A549 (cell line): ENCODE measurements at regions not wholly inside any gene's neighbourhood (a gene's known extent, or its start where the extent isn't known, plus 50 kb on each side); places are given as distances from the start of the nearest gene placed in this dataset.

ENCODE experiments used
- ATAC-seq, 2 experiments: fragments of 200-7000 bp in 1 of 2; fragments of >200 bp in 1 of 2; cut with Nextera tagmentation in 1 of 2; cut with Tn5 transposase in 1 of 2; 3 replicates each; pipeline versions ENCODE4 v1.8.0 to v1.9.1; 2018 to 2020; ENCODE audit warnings: mild to moderate bottlenecking in 1 of 2, moderate library complexity in 1 of 2
- CTCF ChIA-PET: fragments of 300-600 bp; sonication (Branson Sonifier 250); formaldehyde crosslinking; extraction: SDS; loops from one replicate; lab custom pipeline; 2021; ENCODE audit warnings: antibody characterized with exemption, inconsistent platforms; lab: Yijun Ruan, JAX
- POLR2A ChIA-PET: fragments of 350-600 bp; formaldehyde crosslinking; extraction: SDS; loops from one replicate; lab custom pipeline; 2021; ENCODE audit warnings: antibody characterized with exemption, inconsistent platforms; lab: Yijun Ruan, JAX
- DNase-seq, 2 experiments: peaks; one replicate each; pipeline versions ENCODE4 v3.0.0 to v3.0.0-alpha.2; 2011 to 2016; ENCODE audit warnings: low read depth in 1 of 2, low spot score in 1 of 2
- FAIRE-seq: peaks from 2 replicates; lab custom pipeline; 2011; peaks lifted over from hg19 to GRCh38; lab: Jason Lieb, UNC
- H3K27ac ChIP-seq, 2 experiments: fragments of >200 bp; sonication (Bioruptor Twin); formaldehyde crosslinking; 3 replicates each; pipeline ENCODE4 v1.5.1; 2016 to 2017
- H3K4me1 ChIP-seq: fragments of >200 bp; sonication (Bioruptor Twin); formaldehyde crosslinking; 3 replicates; pipeline ENCODE4 v1.6.1; 2016
- H3K4me2 ChIP-seq: fragments of >200 bp; sonication (Bioruptor Twin); formaldehyde crosslinking; 3 replicates; pipeline ENCODE4 v1.6.1; 2016
- H3K4me3 ChIP-seq: fragments of >200 bp; sonication (Bioruptor Twin); formaldehyde crosslinking; 3 replicates; pipeline ENCODE4 v1.5.1; 2016
- H3K9me3 ChIP-seq: fragments of >200 bp; sonication (Bioruptor Twin); formaldehyde crosslinking; 3 replicates; pipeline ENCODE4 v1.6.1; 2016
- BCL3 ChIP-seq: fragments of >200 bp; sonication (Bioruptor Twin); formaldehyde crosslinking; IDR thresholded peaks from 3 replicates; pipeline ENCODE4 v1.6.1; 2016
- CBX8 ChIP-seq: fragments of 200-600 bp; sonication (generic); IDR thresholded peaks from 2 replicates; pipeline ENCODE4 v1.6.1; 2016
- CHD2 ChIP-seq: fragments of 150-350 bp; IDR thresholded peaks from 2 replicates; pipeline ENCODE4 v1.6.1; 2014; ENCODE audit warnings: low read length; ENCODE audit not compliant: partially characterized antibody
- CTCF ChIP-seq: fragments of >200 bp; sonication (Bioruptor Twin); formaldehyde crosslinking; IDR thresholded peaks from 3 replicates; pipeline ENCODE4 v1.5.1; 2016
- EHF ChIP-seq: fragments of 250-450 bp; sonication (Bioruptor Pico); IDR thresholded peaks from 2 replicates; pipeline ENCODE4 v1.5.0; 2020; ENCODE audit warnings: mild to moderate bottlenecking
- FOSB ChIP-seq: fragments of 250-450 bp; sonication (Bioruptor Pico); IDR thresholded peaks from 2 replicates; pipeline ENCODE4 v1.5.0; 2020; ENCODE audit warnings: mild to moderate bottlenecking, moderate library complexity
- FOXS1 ChIP-seq: fragments of 250-450 bp; sonication (Bioruptor Pico); IDR thresholded peaks from 2 replicates; pipeline ENCODE4 v1.5.0; 2020; ENCODE audit warnings: mild to moderate bottlenecking, moderate library complexity
- GATA3 ChIP-seq: IDR thresholded peaks from 2 replicates; pipeline ENCODE4 v1.6.1; 2012; ENCODE audit warnings: borderline replicate concordance
- HEYL ChIP-seq: fragments of 250-450 bp; sonication (Bioruptor Pico); IDR thresholded peaks from 2 replicates; pipeline ENCODE4 v1.8.0; 2021; ENCODE audit warnings: mild to moderate bottlenecking, moderate library complexity
- HMGXB4 ChIP-seq: fragments of 250-450 bp; sonication (Bioruptor Pico); IDR thresholded peaks from 2 replicates; pipeline ENCODE4 v1.5.0; 2021; ENCODE audit warnings: mild to moderate bottlenecking, moderate library complexity, borderline replicate concordance
- HOXA7 ChIP-seq: fragments of 250-450 bp; sonication (Bioruptor Pico); IDR thresholded peaks from 2 replicates; pipeline ENCODE4 v1.5.0; 2020; ENCODE audit warnings: mild to moderate bottlenecking, moderate library complexity
- HOXB5 ChIP-seq: fragments of 250-450 bp; sonication (Bioruptor Pico); IDR thresholded peaks from 2 replicates; pipeline ENCODE4 v1.5.0; 2020; ENCODE audit warnings: mild to moderate bottlenecking, moderate library complexity
- JUN ChIP-seq, 2 experiments: fragments of >200 bp; sonication (Bioruptor Twin); formaldehyde crosslinking; IDR thresholded peaks; 2 replicates in 1 of 2; 3 replicates in 1 of 2; pipeline ENCODE4 v1.6.1; 2016 to 2017
- JUNB ChIP-seq: fragments of >200 bp; sonication (Bioruptor Twin); formaldehyde crosslinking; IDR thresholded peaks from 2 replicates; pipeline ENCODE4 v1.6.1; 2016
- MAZ ChIP-seq: fragments of 150-350 bp; IDR thresholded peaks from 2 replicates; pipeline ENCODE4 v1.6.1; 2014; ENCODE audit warnings: antibody characterized with exemption, low read depth, low read length, borderline replicate concordance
- MYC ChIP-seq: IDR thresholded peaks from 2 replicates; pipeline ENCODE4 v1.6.1; 2012; ENCODE audit warnings: mild to moderate bottlenecking, inconsistent platforms, low read length, improper control_type of control experiment, borderline replicate concordance
- NPAS2 ChIP-seq: fragments of 250-450 bp; sonication (Bioruptor Pico); IDR thresholded peaks from 2 replicates; pipeline ENCODE4 v1.8.0; 2022; ENCODE audit warnings: mild to moderate bottlenecking, moderate library complexity, borderline replicate concordance
- RAD21 ChIP-seq, 2 experiments: fragments of >200 bp in 1 of 2; sonication (Bioruptor Twin) in 1 of 2; formaldehyde crosslinking in 1 of 2; IDR thresholded peaks in 1 of 2; conservative IDR thresholded peaks in 1 of 2; 2 replicates in 1 of 2; 3 replicates in 1 of 2; pipeline ENCODE4 v1.6.1; 2012 to 2018; ENCODE audit warnings: inconsistent platforms in 1 of 2
- RNF2 ChIP-seq: fragments of 200-600 bp; sonication (generic); IDR thresholded peaks from 2 replicates; pipeline ENCODE4 v1.6.1; 2016; ENCODE audit warnings: low read depth, mild to moderate bottlenecking, antibody characterized with exemption, moderate library complexity, borderline replicate concordance
- SMC3 ChIP-seq: fragments of >200 bp; sonication (Bioruptor Twin); formaldehyde crosslinking; IDR thresholded peaks from 3 replicates; pipeline ENCODE4 v1.6.1; 2018; ENCODE audit warnings: inconsistent platforms
- TFCP2L1 ChIP-seq: fragments of 250-450 bp; sonication (Bioruptor Pico); IDR thresholded peaks from 2 replicates; pipeline ENCODE4 v1.5.0; 2021; ENCODE audit warnings: mild to moderate bottlenecking
- TP53 ChIP-seq: fragments of 250-450 bp; sonication (Bioruptor Pico); IDR thresholded peaks from 2 replicates; pipeline ENCODE4 v1.5.0; 2021; ENCODE audit warnings: mild to moderate bottlenecking, moderate library complexity
- USF2 ChIP-seq: fragments of 450-650 bp; IDR thresholded peaks from 2 replicates; pipeline ENCODE4 v1.6.1; 2014; ENCODE audit warnings: antibody characterized with exemption
- ZC3H11A ChIP-seq: fragments of 450-650 bp; IDR thresholded peaks from 2 replicates; pipeline ENCODE4 v1.6.1; 2014; ENCODE audit warnings: antibody characterized with exemption, mild to moderate bottlenecking
- ZNF302 ChIP-seq: fragments of 250-450 bp; sonication (Bioruptor Pico); IDR thresholded peaks from 2 replicates; pipeline ENCODE4 v1.9.0; 2021; ENCODE audit warnings: inconsistent platforms, mild to moderate bottlenecking, moderate library complexity
- WGBS: methylation state at CpG from one replicate; pipeline ENCODE4 v1.1.6; 2017; ENCODE audit errors: missing lambda C conversion rate; 5-methylcytosine and 5-hydroxymethylcytosine counted together

- ChIA-PET CTCF (no interaction called here), POLR2A (no interaction called here)
- under 1% methylated on average over 3 of the region's 3 CpGs for WGBS
- ATAC-seq (no peak), DNase-seq (no peak), FAIRE-seq (no peak)
- peaks cover 5% of the 10 kb centered on the region; the same call in 1 of the 3 replicates for H3K9me3 ChIP-seq
- TF ChIP-seq SMC3 (no peak), FOXS1 (no peak), RNF2 (no peak), JUN (IDR thresholded peaks at IDR 0.05) (no peak), JUNB (no peak), HOXB5 (CRISPR knock-in tag) (no peak), TFCP2L1 (CRISPR knock-in tag) (no peak), CTCF (no peak), CBX8 (no peak), GATA3 (no peak), EHF (CRISPR knock-in tag) (no peak), FOSB (CRISPR knock-in tag) (no peak), MYC (no peak), RAD21 (conservative IDR thresholded peaks at IDR 0.05 in 1 of 2, IDR thresholded peaks at IDR 0.05 in 1 of 2) (no peak)
- H3K4me2 ChIP-seq, result no peak overlapping the region
- H3K4me3 ChIP-seq, result no peak overlapping the region
- no peak overlapping the region for H3K27ac ChIP-seq
- H3K4me1 ChIP-seq, result no peaks in the 10 kb centered on the region
Observed at GRCh38 chr2:34838408-34838807, 1239.3 kb upstream of the FAM98A start.

- TF ChIP-seq ZC3H11A (no peak), SMC3 (no peak), TFCP2L1 (CRISPR knock-in tag) (no peak), USF2 (no peak), CHD2 (no peak), CTCF (no peak), NPAS2 (CRISPR knock-in tag) (no peak), HOXA7 (CRISPR knock-in tag) (no peak), EHF (CRISPR knock-in tag) (no peak)
- peaks cover 7% of the 10 kb centered on the region; the same call in 1 of the 3 replicates for H3K9me3 ChIP-seq
- no peak for DNase-seq
- no peak overlapping the region for H3K4me2 ChIP-seq
- POLR2A ChIA-PET, result no interaction called here
- H3K4me1 ChIP-seq, result no peaks in the 10 kb centered on the region
- CTCF ChIA-PET, result no interaction called here
- no peak overlapping the region for H3K27ac ChIP-seq
- WGBS, result 5% methylated on average over 1 of the region's 1 CpG
- FAIRE-seq, result no peak
- H3K4me3 ChIP-seq, result no peak overlapping the region
- no peak for ATAC-seq
Observed at GRCh38 chr2:34836361-34836760, 1237.3 kb upstream of the FAM98A start.

GRCh38 chr2:34831096-34831495 is 1232.0 kb upstream of the FAM98A start:
- 19% methylated on average over 4 of the region's 4 CpGs for WGBS
- FAIRE-seq (no peak), ATAC-seq (no peak), DNase-seq (no peak)
- Histone ChIP-seq H3K4me2 (no peak overlapping the region), H3K4me1 (no peaks in the 10 kb centered on the region), H3K9me3 (peaks cover 2% of the 10 kb centered on the region; the same call in 2 of the 3 replicates), H3K4me3 (no peak overlapping the region), H3K27ac (no peak overlapping the region)
- ChIA-PET POLR2A (no interaction called here), CTCF (no interaction called here)
- TF ChIP-seq RAD21 (conservative IDR thresholded peaks at IDR 0.05 in 1 of 2, IDR thresholded peaks at IDR 0.05 in 1 of 2), result no peak
- no peak for TF ChIP-seq MAZ
- no peak for TF ChIP-seq HMGXB4 (CRISPR knock-in tag)
- TF ChIP-seq HOXA7 (CRISPR knock-in tag), result no peak
- TF ChIP-seq FOSB (CRISPR knock-in tag), result no peak
- TF ChIP-seq HOXB5 (CRISPR knock-in tag), result no peak
- no peak for TF ChIP-seq BCL3
- no peak for TF ChIP-seq TFCP2L1 (CRISPR knock-in tag)
- no peak for TF ChIP-seq TP53 (CRISPR knock-in tag)
- no peak for TF ChIP-seq ZNF302
- no peak for TF ChIP-seq HEYL (CRISPR knock-in tag)
- no peak for TF ChIP-seq FOXS1
